Mammary epithelial cell (primary cell): ENCODE measurements at regions not wholly inside any gene's neighbourhood (a gene's known extent, or its start where the extent isn't known, plus 50 kb on each side); places are given as distances from the start of the nearest gene placed in this dataset.

Experiments used
- EZH2 ChIP-seq: IDR thresholded peaks from 2 replicates; pipeline ENCODE4 v1.6.1; 2012; ENCODE audit warnings: low read length, inconsistent platforms, borderline replicate concordance
- TF ChIP-seq, protein P1 (sequence below), 2 donors: IDR thresholded peaks in 1 of 2; conservative IDR thresholded peaks in 1 of 2; 2 replicates each; pipeline ENCODE4 v1.5.1; 2011 to 2012; ENCODE audit warnings: inconsistent platforms in 2 of 2, low read length in 2 of 2, mild to moderate bottlenecking in 2 of 2, control low read depth in 1 of 2, low read depth in 1 of 2; ENCODE audit not compliant: insufficient read depth in 1 of 2; ENCODE audit errors: extremely low read depth in 1 of 2

- TF ChIP-seq, protein P1, sequence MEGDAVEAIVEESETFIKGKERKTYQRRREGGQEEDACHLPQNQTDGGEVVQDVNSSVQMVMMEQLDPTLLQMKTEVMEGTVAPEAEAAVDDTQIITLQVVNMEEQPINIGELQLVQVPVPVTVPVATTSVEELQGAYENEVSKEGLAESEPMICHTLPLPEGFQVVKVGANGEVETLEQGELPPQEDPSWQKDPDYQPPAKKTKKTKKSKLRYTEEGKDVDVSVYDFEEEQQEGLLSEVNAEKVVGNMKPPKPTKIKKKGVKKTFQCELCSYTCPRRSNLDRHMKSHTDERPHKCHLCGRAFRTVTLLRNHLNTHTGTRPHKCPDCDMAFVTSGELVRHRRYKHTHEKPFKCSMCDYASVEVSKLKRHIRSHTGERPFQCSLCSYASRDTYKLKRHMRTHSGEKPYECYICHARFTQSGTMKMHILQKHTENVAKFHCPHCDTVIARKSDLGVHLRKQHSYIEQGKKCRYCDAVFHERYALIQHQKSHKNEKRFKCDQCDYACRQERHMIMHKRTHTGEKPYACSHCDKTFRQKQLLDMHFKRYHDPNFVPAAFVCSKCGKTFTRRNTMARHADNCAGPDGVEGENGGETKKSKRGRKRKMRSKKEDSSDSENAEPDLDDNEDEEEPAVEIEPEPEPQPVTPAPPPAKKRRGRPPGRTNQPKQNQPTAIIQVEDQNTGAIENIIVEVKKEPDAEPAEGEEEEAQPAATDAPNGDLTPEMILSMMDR (conservative IDR thresholded peaks at IDR 0.05 in 1 of 2, IDR thresholded peaks at IDR 0.05 in 1 of 2; ENCODE audit: extremely low read depth in 1 of 2, insufficient read depth in 1 of 2, low read depth in 1 of 2, low read length in 2 of 2), result no peak
- no peak for TF ChIP-seq EZH2
Measured at GRCh38 chr10:113479346-113480080, 73.3 kb upstream of the HABP2 start.
